Omental fat pad (tissue), 3 donors: ENCODE measurements at regions not wholly inside any gene's neighbourhood (a gene's known extent, or its start where the extent isn't known, plus 50 kb on each side); places are given as distances from the start of the nearest gene placed in this dataset.
"Not testable (repeated sequence)": the region's sequence is repeated elsewhere in the genome, so short reads cannot be mapped to it uniquely, and the experiment has no call there.

ENCODE experiments used
- ATAC-seq: fragments of 150-250 bp; one replicate; pipeline ENCODE4 v1.9.1; 2016; ENCODE audit warnings: mild to moderate bottlenecking, moderate library complexity; ENCODE audit not compliant: low FRiP score
- DNase-seq: peaks from one replicate; pipeline ENCODE4 v3.0.0-alpha.2; 2019; ENCODE audit warnings: low spot score
- CTCF ChIP-seq, 3 donors: fragments of 450-650 bp; IDR thresholded peaks; one replicate each; pipeline ENCODE4 v1.5.1; 2016 to 2017; ENCODE audit warnings: antibody characterized with exemption in 3 of 3, mild to moderate bottlenecking in 3 of 3, moderate library complexity in 2 of 3

DNA sequence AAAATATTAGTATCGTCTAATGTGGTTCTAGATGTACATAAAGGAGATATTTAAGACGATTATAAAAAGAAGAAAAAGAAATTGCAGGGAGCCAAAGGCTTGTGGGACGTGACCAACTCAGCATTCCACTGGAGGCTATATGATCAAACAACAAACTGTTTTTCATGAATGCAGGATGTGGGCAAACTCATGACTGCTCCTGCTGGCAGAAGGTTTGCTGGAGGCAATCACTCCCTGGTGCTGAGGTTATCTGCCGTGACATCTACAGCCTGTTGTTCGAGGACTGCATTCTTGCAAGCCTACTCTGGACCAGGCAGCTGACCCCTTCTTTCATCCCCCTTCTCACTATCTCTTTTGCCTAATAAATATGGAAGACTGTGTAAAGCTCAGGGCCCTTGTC, 518.1 kb downstream of the UQCRFS1 start:
- ATAC-seq = no peak
- no peak for TF ChIP-seq CTCF (IDR thresholded peaks at IDR 0.05)
- no peak for DNase-seq

- ATAC-seq = no peak
- no peak for TF ChIP-seq CTCF (IDR thresholded peaks at IDR 0.05)
- no peak for DNase-seq
Measured at GRCh38 chr19:28691683-28692082, 521.3 kb downstream of the UQCRFS1 start.

DNA sequence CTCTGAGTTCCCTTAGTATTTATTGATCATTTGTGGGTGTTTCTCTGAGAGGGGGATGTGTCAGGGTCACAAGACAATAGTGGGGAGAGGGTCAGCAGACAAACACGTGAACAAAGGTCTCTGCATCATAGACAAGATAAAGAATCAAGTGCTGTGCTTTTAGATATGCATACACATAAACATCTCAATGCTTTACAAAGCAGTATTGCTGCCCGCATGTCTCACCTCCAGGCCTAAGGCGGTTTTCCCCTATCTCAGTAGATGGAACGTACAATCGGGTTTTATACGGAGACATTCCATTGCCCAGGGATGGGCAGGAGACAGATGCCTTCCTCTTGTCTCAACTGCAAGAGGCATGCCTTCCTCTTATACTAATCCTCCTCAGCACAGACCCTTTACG, 523.5 kb downstream of the UQCRFS1 start:
- not testable (repeated sequence) for DNase-seq, ATAC-seq

- DNase-seq = no peak
- ATAC-seq = no peak
- no peak for TF ChIP-seq CTCF (IDR thresholded peaks at IDR 0.05)
Measured at GRCh38 chr19:28687296-28687695, 525.7 kb downstream of the UQCRFS1 start.

DNA sequence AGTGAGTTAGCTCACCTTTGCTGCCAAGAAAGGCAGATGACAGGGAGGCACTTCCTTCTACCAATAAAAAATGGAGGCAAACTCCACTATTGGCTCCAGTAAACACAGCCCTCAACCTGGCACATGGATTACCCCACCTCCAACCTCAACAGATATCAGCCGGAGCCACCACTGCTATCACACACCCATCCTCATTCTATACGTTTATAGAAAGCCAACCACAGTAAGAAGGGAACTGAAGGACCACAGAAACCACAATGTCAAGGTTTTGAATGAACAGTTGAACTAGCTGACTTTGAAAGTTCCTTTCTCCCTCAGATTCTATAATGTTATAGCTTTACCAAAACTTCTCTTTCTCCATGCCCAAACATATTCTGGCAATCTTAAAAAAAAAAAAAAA, 526.2 kb downstream of the UQCRFS1 start:
- ATAC-seq (no peak), DNase-seq (no peak)
- no peak for TF ChIP-seq CTCF (IDR thresholded peaks at IDR 0.05)

- ATAC-seq = no peak
- no peak for DNase-seq
- TF ChIP-seq CTCF (IDR thresholded peaks at IDR 0.05) = no peak
Measured at GRCh38 chr19:28685802-28686201, 527.1 kb downstream of the UQCRFS1 start.

DNA sequence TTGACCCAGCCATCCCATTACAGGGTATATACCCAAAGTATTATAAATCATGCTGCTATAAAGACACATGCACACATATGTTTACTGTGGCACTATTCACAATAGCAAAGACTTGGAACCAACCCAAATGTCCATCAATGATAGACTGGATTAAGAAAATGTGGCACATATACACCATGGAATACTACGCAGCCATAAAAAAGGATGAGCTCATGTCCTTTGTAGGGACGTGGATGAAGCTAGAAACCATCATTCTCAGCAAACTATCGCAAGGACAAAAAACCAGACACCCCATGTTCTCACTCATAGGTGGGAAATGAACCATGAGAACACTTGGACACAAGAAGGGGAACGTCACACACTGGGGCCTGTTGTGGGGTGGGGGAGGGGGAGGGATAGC, 527.9 kb downstream of the UQCRFS1 start:
- ATAC-seq, DNase-seq: not testable (repeated sequence)

DNA sequence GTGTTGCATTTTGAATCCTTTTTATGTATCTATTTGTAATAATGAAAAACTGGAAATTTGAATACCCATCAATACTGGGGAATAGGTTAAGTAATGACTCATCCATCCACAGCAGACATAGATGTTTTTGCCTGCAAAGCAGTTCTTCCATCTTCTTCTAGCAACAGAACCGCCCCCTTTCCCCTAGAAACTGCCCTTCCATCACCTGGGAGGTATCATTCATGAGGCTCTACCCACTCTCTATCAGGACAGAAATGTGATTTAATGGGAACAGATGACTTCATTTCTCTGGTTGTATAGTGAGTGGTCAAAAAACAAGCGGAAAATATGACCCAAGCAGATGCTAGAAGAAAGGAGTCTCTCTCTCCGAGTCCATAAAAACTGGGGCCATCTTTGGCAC, 532.8 kb downstream of the UQCRFS1 start:
- no peak for ATAC-seq
- TF ChIP-seq CTCF (IDR thresholded peaks at IDR 0.05) = no peak
- no peak for DNase-seq
